ENCODE measurements at regions not wholly inside any gene's neighbourhood (a gene's known extent, or its start where the extent isn't known, plus 50 kb on each side); places are given as distances from the start of the nearest gene placed in this dataset.

- Histone ChIP-seq H3K79me2 (ENCODE audit: insufficient read depth, low read length) (no peaks in the 10 kb centered on the region), H2AFZ (ENCODE audit: low read length) (no peak overlapping the region), H4K20me1 (ENCODE audit: insufficient read depth, low read length, poor library complexity, severe bottlenecking) (no peaks in the 10 kb centered on the region), H3K9me3 (ENCODE audit: insufficient read depth, low read depth, low read length) (no peaks in the 10 kb centered on the region), H3K4me2 (ENCODE audit: low read depth, low read length, poor library complexity, severe bottlenecking) (no peak overlapping the region), H3K9ac (ENCODE audit: low read depth, low read length, poor library complexity, severe bottlenecking) (no peak overlapping the region), H3K4me3 (ENCODE audit: low read length, poor library complexity, severe bottlenecking) (no peak overlapping the region), H3K36me3 (ENCODE audit: insufficient read depth, low read length) (no peaks in the 10 kb centered on the region), H3F3A (ENCODE audit: low read depth) (no peaks in the 10 kb centered on the region), H3K4me1 (ENCODE audit: insufficient read depth, low read length, poor library complexity, severe bottlenecking) (no peaks in the 10 kb centered on the region), H3K27me3 (ENCODE audit: insufficient read depth, low read length, poor library complexity, severe bottlenecking) (no peaks in the 10 kb centered on the region), H3K9me2 (replicated peaks; ENCODE audit: low read depth, low read length) (no peaks in the 10 kb centered on the region)
- TF ChIP-seq EZH2phosphoT487 (IDR thresholded peaks at IDR 0.05; ENCODE audit: borderline replicate concordance), result no peak
- TF ChIP-seq CTCF (conservative IDR thresholded peaks at IDR 0.05; ENCODE audit: low read length), result no peak
These were observed 474.4 kb upstream of the HSF2 start for GRCh38 chr6:121925024-121925423.

DNA sequence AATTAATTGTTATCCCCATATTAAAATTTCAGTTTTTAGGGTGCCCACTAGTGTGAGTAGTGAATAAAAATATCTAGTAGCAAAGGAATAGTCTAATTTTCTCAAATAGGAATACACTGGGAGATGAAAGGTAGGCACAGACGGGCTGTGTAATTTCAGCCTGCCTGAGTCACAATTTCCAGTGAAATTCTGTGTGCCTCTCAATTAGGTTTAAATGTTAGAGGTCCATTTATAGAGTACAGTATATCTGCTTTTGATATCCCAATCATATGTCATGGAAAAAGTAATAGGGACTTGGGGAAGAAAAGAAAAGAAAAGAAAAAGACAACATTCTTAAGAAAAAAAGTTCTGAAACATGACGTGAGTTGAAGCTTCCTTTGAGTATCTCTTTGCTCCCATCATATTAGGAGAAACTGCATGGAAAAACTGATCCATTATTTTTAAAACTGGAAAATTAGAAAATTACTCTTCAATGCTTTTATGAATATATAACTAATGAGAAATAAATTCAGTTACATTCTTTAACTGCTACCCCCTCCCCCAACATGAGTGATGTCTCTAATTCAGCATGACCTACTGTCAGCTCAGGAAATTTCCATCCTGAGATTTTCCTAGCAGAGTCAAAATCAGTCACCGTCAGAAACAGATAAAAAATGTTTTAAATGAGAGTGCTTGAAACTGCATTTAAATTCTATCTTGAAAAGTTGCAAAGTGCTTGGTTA lies 473.8 kb upstream of the HSF2 start:
- Histone ChIP-seq H3K9me3 (ENCODE audit: insufficient read depth, low read depth, low read length) (no peaks in the 10 kb centered on the region), H3K9me2 (replicated peaks; ENCODE audit: low read depth, low read length) (no peaks in the 10 kb centered on the region), H3F3A (ENCODE audit: low read depth) (no peaks in the 10 kb centered on the region), H4K20me1 (ENCODE audit: insufficient read depth, low read length, poor library complexity, severe bottlenecking) (no peaks in the 10 kb centered on the region), H3K4me2 (ENCODE audit: low read depth, low read length, poor library complexity, severe bottlenecking) (no peak overlapping the region), H3K4me1 (ENCODE audit: insufficient read depth, low read length, poor library complexity, severe bottlenecking) (no peaks in the 10 kb centered on the region), H3K9ac (ENCODE audit: low read depth, low read length, poor library complexity, severe bottlenecking) (no peak overlapping the region), H3K36me3 (ENCODE audit: insufficient read depth, low read length) (no peaks in the 10 kb centered on the region), H3K4me3 (ENCODE audit: low read length, poor library complexity, severe bottlenecking) (no peak overlapping the region), H2AFZ (ENCODE audit: low read length) (no peak overlapping the region), H3K79me2 (ENCODE audit: insufficient read depth, low read length) (no peaks in the 10 kb centered on the region), H3K27me3 (ENCODE audit: insufficient read depth, low read length, poor library complexity, severe bottlenecking) (no peaks in the 10 kb centered on the region)
- no peak for TF ChIP-seq EZH2phosphoT487 (IDR thresholded peaks at IDR 0.05; ENCODE audit: borderline replicate concordance)
- TF ChIP-seq CTCF (conservative IDR thresholded peaks at IDR 0.05; ENCODE audit: low read length), result no peak

- H3F3A ChIP-seq (ENCODE audit: low read depth), result no peaks in the 10 kb centered on the region
- H2AFZ ChIP-seq (ENCODE audit: low read length), result no peak overlapping the region
- H3K79me2 ChIP-seq (ENCODE audit: insufficient read depth, low read length), result no peaks in the 10 kb centered on the region
- H3K4me2 ChIP-seq (ENCODE audit: low read depth, low read length, poor library complexity, severe bottlenecking), result no peak overlapping the region
- TF ChIP-seq CTCF (conservative IDR thresholded peaks at IDR 0.05; ENCODE audit: low read length) (no peak), EZH2phosphoT487 (IDR thresholded peaks at IDR 0.05; ENCODE audit: borderline replicate concordance) (no peak)
- no peaks in the 10 kb centered on the region for H3K36me3 ChIP-seq (ENCODE audit: insufficient read depth, low read length)
- H4K20me1 ChIP-seq (ENCODE audit: insufficient read depth, low read length, poor library complexity, severe bottlenecking), result no peaks in the 10 kb centered on the region
- no peaks in the 10 kb centered on the region for H3K4me1 ChIP-seq (ENCODE audit: insufficient read depth, low read length, poor library complexity, severe bottlenecking)
- H3K4me3 ChIP-seq (ENCODE audit: low read length, poor library complexity, severe bottlenecking), result no peak overlapping the region
- H3K27me3 ChIP-seq (ENCODE audit: insufficient read depth, low read length, poor library complexity, severe bottlenecking), result no peaks in the 10 kb centered on the region
- no peaks in the 10 kb centered on the region for H3K9me3 ChIP-seq (ENCODE audit: insufficient read depth, low read depth, low read length)
- no peak overlapping the region for H3K9ac ChIP-seq (ENCODE audit: low read depth, low read length, poor library complexity, severe bottlenecking)
- no peaks in the 10 kb centered on the region for H3K9me2 ChIP-seq (replicated peaks; ENCODE audit: low read depth, low read length)
These were observed 470.2 kb upstream of the HSF2 start for GRCh38 chr6:121929301-121929700.

Measured in Loucy (cell line).